Naive B cell (primary cell): ENCODE measurements at regions not wholly inside any gene's neighbourhood (a gene's known extent, or its start where the extent isn't known, plus 50 kb on each side); places are given as distances from the start of the nearest gene placed in this dataset.
"Not testable (repeated sequence)": the region's sequence is repeated elsewhere in the genome, so short reads cannot be mapped to it uniquely, and the experiment has no call there.

Experiments
- ATAC-seq, 2 donors: fragments of 150-1000 bp; cut with Tn5 transposase; 2 replicates each; pipeline ENCODE4 v1.10.0; 2021; ENCODE audit warnings: low read depth in 2 of 2, mild to moderate bottlenecking in 2 of 2, moderate library complexity in 2 of 2
- DNase-seq: peaks from one replicate; pipeline ENCODE4 v3.0.0; 2022
- H3K27ac Mint-ChIP-seq, 6 donors: one replicate each; pipeline ENCODE4 v1.8.0; 2020 to 2022; ENCODE audit warnings: mild to moderate bottlenecking in 6 of 6, mixed read lengths in 6 of 6, moderate library complexity in 5 of 6, inconsistent platforms in 2 of 6
- H3K27me3 Mint-ChIP-seq, 3 donors: one replicate each; pipeline ENCODE4 v1.8.0; 2021 to 2022; ENCODE audit warnings: mixed read lengths in 3 of 3, mild to moderate bottlenecking in 1 of 3
- H3K36me3 Mint-ChIP-seq, 2 donors: one replicate each; pipeline ENCODE4 v1.8.0; 2020 to 2022; ENCODE audit warnings: mixed read lengths in 2 of 2, inconsistent platforms in 1 of 2, mild to moderate bottlenecking in 1 of 2
- H3K4me1 Mint-ChIP-seq, 3 donors: one replicate each; pipeline ENCODE4 v1.8.0; 2020 to 2022; ENCODE audit warnings: mixed read lengths in 3 of 3, inconsistent platforms in 1 of 3, mild to moderate bottlenecking in 1 of 3, moderate library complexity in 1 of 3
- H3K4me3 Mint-ChIP-seq, 8 donors: one replicate each; pipeline ENCODE4 v1.8.0; 2020 to 2022; ENCODE audit warnings: mild to moderate bottlenecking in 8 of 8, mixed read lengths in 8 of 8, moderate library complexity in 8 of 8, inconsistent platforms in 2 of 8
- H3K9me3 Mint-ChIP-seq, 7 donors: one replicate each; pipeline ENCODE4 v1.8.0; 2020 to 2022; ENCODE audit warnings: mixed read lengths in 7 of 7, mild to moderate bottlenecking in 5 of 7, inconsistent platforms in 2 of 7, moderate library complexity in 1 of 7

- DNase-seq (no peak), ATAC-seq (no peak)
- peaks cover 0 to 6% of the 10 kb centered on the region in 2 donors for H3K36me3 Mint-ChIP-seq
- H3K27me3 Mint-ChIP-seq: peaks cover 0 to 4% (median 0%) of the 10 kb centered on the region in 3 donors
- no peaks in the 10 kb centered on the region for H3K4me1 Mint-ChIP-seq
- no peak overlapping the region for H3K27ac Mint-ChIP-seq
- no peak overlapping the region for H3K4me3 Mint-ChIP-seq
- H3K9me3 Mint-ChIP-seq: peaks cover 0 to 8% (median 3%) of the 10 kb centered on the region in 7 donors
Measured at GRCh38 chr7:42639930-42640329, 271.9 kb downstream of the C7orf25 start.

- H3K4me3 Mint-ChIP-seq, H3K36me3 Mint-ChIP-seq, DNase-seq, H3K27me3 Mint-ChIP-seq, ATAC-seq, H3K9me3 Mint-ChIP-seq, H3K27ac Mint-ChIP-seq, H3K4me1 Mint-ChIP-seq: not testable (repeated sequence)
Measured at GRCh38 chr7:42636380-42636779, 275.5 kb downstream of the C7orf25 start.

GRCh38 chr7:42628054-42628453 lies 283.8 kb downstream of the C7orf25 start:
- Mint-ChIP-seq H3K27ac (no peak overlapping the region), H3K4me1 (no peaks in the 10 kb centered on the region), H3K36me3 (no peaks in the 10 kb centered on the region), H3K9me3 (no peaks in the 10 kb centered on the region), H3K27me3 (peaks cover 0 to 9% (median 3%) of the 10 kb centered on the region in 3 donors), H3K4me3 (no peak overlapping the region)
- DNase-seq (no peak), ATAC-seq (no peak)

GRCh38 chr7:42627626-42628025 lies 284.2 kb downstream of the C7orf25 start:
- H3K27me3 Mint-ChIP-seq: peaks cover 0 to 9% (median 3%) of the 10 kb centered on the region in 3 donors
- no peak overlapping the region for H3K4me3 Mint-ChIP-seq
- DNase-seq (no peak), ATAC-seq (no peak)
- no peaks in the 10 kb centered on the region for H3K4me1 Mint-ChIP-seq
- H3K9me3 Mint-ChIP-seq: no peaks in the 10 kb centered on the region
- H3K27ac Mint-ChIP-seq: no peak overlapping the region
- H3K36me3 Mint-ChIP-seq: no peaks in the 10 kb centered on the region

GRCh38 chr7:42627101-42627500 lies 284.8 kb downstream of the C7orf25 start:
- no peaks in the 10 kb centered on the region for H3K36me3 Mint-ChIP-seq
- no peak overlapping the region for H3K27ac Mint-ChIP-seq
- H3K27me3 Mint-ChIP-seq: peaks cover 0 to 9% (median 3%) of the 10 kb centered on the region in 3 donors
- no peaks in the 10 kb centered on the region for H3K4me1 Mint-ChIP-seq
- no peaks in the 10 kb centered on the region for H3K9me3 Mint-ChIP-seq
- ATAC-seq (no peak), DNase-seq (no peak)
- no peak overlapping the region for H3K4me3 Mint-ChIP-seq

GRCh38 chr7:42625421-42625820 lies 286.4 kb downstream of the C7orf25 start:
- no peak for DNase-seq
- Mint-ChIP-seq H3K4me3 (no peak overlapping the region), H3K4me1 (no peaks in the 10 kb centered on the region), H3K36me3 (no peaks in the 10 kb centered on the region), H3K27ac (no peak overlapping the region), H3K27me3 (no peaks in the 10 kb centered on the region), H3K9me3 (no peaks in the 10 kb centered on the region)
- ATAC-seq: no peak

- H3K4me3 Mint-ChIP-seq: no peak overlapping the region
- no peak for ATAC-seq
- no peak overlapping the region for H3K27ac Mint-ChIP-seq
- H3K4me1 Mint-ChIP-seq: no peaks in the 10 kb centered on the region
- no peaks in the 10 kb centered on the region for H3K36me3 Mint-ChIP-seq
- H3K27me3 Mint-ChIP-seq: no peaks in the 10 kb centered on the region
- H3K9me3 Mint-ChIP-seq: no peaks in the 10 kb centered on the region
- DNase-seq: no peak
Measured at GRCh38 chr7:42624471-42624870, 287.4 kb downstream of the C7orf25 start.

- H3K4me3 Mint-ChIP-seq: no peak overlapping the region
- H3K4me1 Mint-ChIP-seq: no peaks in the 10 kb centered on the region
- no peaks in the 10 kb centered on the region for H3K36me3 Mint-ChIP-seq
- DNase-seq: no peak
- H3K27ac Mint-ChIP-seq: no peak overlapping the region
- no peak for ATAC-seq
- peaks cover under 1 to 3% (median 2%) of the 10 kb centered on the region in 3 donors for H3K27me3 Mint-ChIP-seq
- H3K9me3 Mint-ChIP-seq: peaks cover 0 to 2% (median 0%) of the 10 kb centered on the region in 7 donors
Measured at GRCh38 chr7:42621543-42622219, 290.2 kb downstream of the C7orf25 start.

- H3K4me3 Mint-ChIP-seq: no peak overlapping the region
- no peak for ATAC-seq
- DNase-seq: no peak
- peaks cover 3 to 11% (median 6%) of the 10 kb centered on the region in 3 donors for H3K27me3 Mint-ChIP-seq
- no peak overlapping the region for H3K27ac Mint-ChIP-seq
- H3K36me3 Mint-ChIP-seq: no peaks in the 10 kb centered on the region
- peaks cover 0 to 4% (median 0%) of the 10 kb centered on the region in 7 donors for H3K9me3 Mint-ChIP-seq
- H3K4me1 Mint-ChIP-seq: no peaks in the 10 kb centered on the region
Measured at GRCh38 chr7:42618651-42619360, 293.1 kb downstream of the C7orf25 start.

- DNase-seq: no peak
- Mint-ChIP-seq H3K27ac (no peak overlapping the region), H3K27me3 (peaks cover 3 to 11% (median 6%) of the 10 kb centered on the region in 3 donors), H3K4me3 (no peak overlapping the region), H3K4me1 (no peaks in the 10 kb centered on the region), H3K36me3 (no peaks in the 10 kb centered on the region), H3K9me3 (peaks cover 0 to 4% (median 0%) of the 10 kb centered on the region in 7 donors)
- ATAC-seq: no peak
Measured at GRCh38 chr7:42617806-42618457, 293.9 kb downstream of the C7orf25 start.

- Mint-ChIP-seq H3K27me3 (peaks cover 3 to 11% (median 6%) of the 10 kb centered on the region in 3 donors), H3K9me3 (peaks cover 0 to 4% (median 0%) of the 10 kb centered on the region in 7 donors), H3K36me3 (no peaks in the 10 kb centered on the region), H3K27ac (no peak overlapping the region), H3K4me1 (no peaks in the 10 kb centered on the region), H3K4me3 (no peak overlapping the region)
- no peak for DNase-seq
- ATAC-seq: no peak
Measured at GRCh38 chr7:42617071-42617765, 294.7 kb downstream of the C7orf25 start.

GRCh38 chr7:42614636-42615035 lies 297.2 kb downstream of the C7orf25 start:
- peaks cover 3 to 11% (median 6%) of the 10 kb centered on the region in 3 donors for H3K27me3 Mint-ChIP-seq
- no peak overlapping the region for H3K27ac Mint-ChIP-seq
- ATAC-seq: no peak
- DNase-seq: no peak
- peaks cover 0 to 4% (median 0%) of the 10 kb centered on the region in 7 donors for H3K9me3 Mint-ChIP-seq
- H3K36me3 Mint-ChIP-seq: no peaks in the 10 kb centered on the region
- no peak overlapping the region for H3K4me3 Mint-ChIP-seq
- no peaks in the 10 kb centered on the region for H3K4me1 Mint-ChIP-seq

- no peaks in the 10 kb centered on the region for H3K36me3 Mint-ChIP-seq
- no peak overlapping the region for H3K4me3 Mint-ChIP-seq
- no peaks in the 10 kb centered on the region for H3K4me1 Mint-ChIP-seq
- DNase-seq (no peak), ATAC-seq (no peak)
- no peak overlapping the region for H3K27ac Mint-ChIP-seq
- H3K27me3 Mint-ChIP-seq: peaks cover 0 to 14% (median 11%) of the 10 kb centered on the region in 3 donors
- peaks cover 0 to 4% (median 0%) of the 10 kb centered on the region in 7 donors for H3K9me3 Mint-ChIP-seq
Measured at GRCh38 chr7:42611961-42612360, 299.9 kb downstream of the C7orf25 start.
